H9 (cell line): ENCODE measurements at regions not wholly inside any gene's neighbourhood (a gene's known extent, or its start where the extent isn't known, plus 50 kb on each side); places are given as distances from the start of the nearest gene placed in this dataset.

Experiments used
- DNase-seq: peaks from one replicate; pipeline ENCODE4 v3.0.0-alpha.2; 2017
- H2AFZ ChIP-seq: one replicate; pipeline ENCODE4 v1.6.1; 2013; ENCODE audit warnings: mild to moderate bottlenecking, low read length, control low read depth, moderate library complexity
- H2AK5ac ChIP-seq: 2 replicates; pipeline ENCODE4 v1.6.1; 2013; ENCODE audit warnings: low read length, control low read depth, mixed read lengths; ENCODE audit not compliant: insufficient read length
- H2BK120ac ChIP-seq: one replicate; pipeline ENCODE4 v1.6.1; 2013; ENCODE audit warnings: low read depth, mild to moderate bottlenecking, low read length, control low read depth, inconsistent platforms; ENCODE audit not compliant: poor library complexity, severe bottlenecking
- H2BK12ac ChIP-seq: 2 replicates; pipeline ENCODE4 v1.6.1; 2013; ENCODE audit warnings: low read length, control low read depth, mixed read lengths, low read depth; ENCODE audit not compliant: insufficient read length
- H2BK15ac ChIP-seq: 2 replicates; pipeline ENCODE4 v1.6.1; 2013; ENCODE audit warnings: low read depth, low read length, control low read depth
- H2BK20ac ChIP-seq: one replicate; pipeline ENCODE4 v1.6.1; 2013; ENCODE audit warnings: low read depth, mild to moderate bottlenecking, low read length, control low read depth, inconsistent platforms; ENCODE audit not compliant: poor library complexity, severe bottlenecking
- H2BK5ac ChIP-seq: 2 replicates; pipeline ENCODE4 v1.6.1; 2013; ENCODE audit warnings: low read length, control low read depth, mixed read lengths; ENCODE audit not compliant: insufficient read length
- H3K14ac ChIP-seq: 2 replicates; pipeline ENCODE4 v1.6.1; 2013; ENCODE audit warnings: low read length, control low read depth; ENCODE audit not compliant: insufficient read depth
- H3K18ac ChIP-seq: 2 replicates; pipeline ENCODE4 v1.6.1; 2013; ENCODE audit warnings: low read depth, mild to moderate bottlenecking, mixed read lengths, low read length, control low read depth; ENCODE audit not compliant: insufficient read length
- H3K23ac ChIP-seq: 2 replicates; pipeline ENCODE4 v1.6.1; 2013; ENCODE audit warnings: low read length, control low read depth, mixed read lengths, low read depth; ENCODE audit not compliant: insufficient read length
- H3K23me2 ChIP-seq: 2 replicates; pipeline ENCODE4 v1.6.1; 2013; ENCODE audit warnings: low read depth, mild to moderate bottlenecking, mixed read lengths, low read length, control low read depth; ENCODE audit not compliant: insufficient read length, poor library complexity, severe bottlenecking
- H3K27ac ChIP-seq: 2 replicates; pipeline ENCODE4 v1.5.1; 2013; ENCODE audit warnings: low read length, control low read depth, mixed read lengths, low read depth; ENCODE audit not compliant: insufficient read length
- H3K27me3 ChIP-seq: 2 replicates; pipeline ENCODE4 v1.6.1; 2013; ENCODE audit warnings: low read length, control low read depth, inconsistent platforms; ENCODE audit not compliant: insufficient read depth
- H3K4ac ChIP-seq: 2 replicates; pipeline ENCODE4 v1.6.1; 2013; ENCODE audit warnings: low read depth, mild to moderate bottlenecking, control low read depth, inconsistent platforms, low read length, moderate library complexity
- H3K4me1 ChIP-seq: 2 replicates; pipeline ENCODE4 v1.6.1; 2013; ENCODE audit warnings: low read length, control low read depth, inconsistent platforms; ENCODE audit not compliant: insufficient read depth
- H3K4me2 ChIP-seq: 2 replicates; pipeline ENCODE4 v1.6.1; 2013; ENCODE audit warnings: low read length, control low read depth, mixed read lengths; ENCODE audit not compliant: insufficient read length, insufficient read depth
- H3K56ac ChIP-seq: 2 replicates; pipeline ENCODE4 v1.6.1; 2013; ENCODE audit warnings: low read depth, mild to moderate bottlenecking, mixed read lengths, low read length, control low read depth; ENCODE audit not compliant: insufficient read length
- H3K79me1 ChIP-seq: 2 replicates; pipeline ENCODE4 v1.6.1; 2013; ENCODE audit warnings: low read depth, mild to moderate bottlenecking, moderate library complexity, low read length, control low read depth, inconsistent platforms; ENCODE audit not compliant: insufficient read depth, poor library complexity, severe bottlenecking
- H3K79me2 ChIP-seq: 2 replicates; pipeline ENCODE4 v1.6.1; 2013; ENCODE audit warnings: low read length, control low read depth, inconsistent platforms; ENCODE audit not compliant: insufficient read depth
- H3K9ac ChIP-seq: 2 replicates; pipeline ENCODE4 v1.6.1; 2013; ENCODE audit warnings: low read length, control low read depth, mixed read lengths; ENCODE audit not compliant: insufficient read length; ENCODE audit errors: extremely low read depth
- H3K9me3 ChIP-seq: one replicate; pipeline ENCODE4 v1.6.1; 2013; ENCODE audit warnings: low read depth, low read length, inconsistent platforms; ENCODE audit not compliant: control insufficient read depth
- H3T11ph ChIP-seq: one replicate; pipeline ENCODE4 v1.6.1; 2013; ENCODE audit warnings: mild to moderate bottlenecking, low read length, control low read depth, inconsistent platforms
- H4K20me1 ChIP-seq: one replicate; pipeline ENCODE4 v1.6.1; 2013; ENCODE audit not compliant: control insufficient read depth, insufficient read length, insufficient read depth
- H4K5ac ChIP-seq: 2 replicates; pipeline ENCODE4 v1.6.1; 2013; ENCODE audit warnings: low read depth, mild to moderate bottlenecking, mixed read lengths, low read length, control low read depth; ENCODE audit not compliant: insufficient read length
- H4K8ac ChIP-seq: replicated peaks from 2 replicates; pipeline ENCODE4 v1.6.1; 2013; ENCODE audit warnings: low read length, control low read depth, mixed read lengths, low read depth; ENCODE audit not compliant: insufficient read length
- H4K91ac ChIP-seq: 2 replicates; pipeline ENCODE4 v1.6.1; 2013; ENCODE audit warnings: low read depth, mild to moderate bottlenecking, moderate library complexity, mixed read lengths, low read length, control low read depth; ENCODE audit not compliant: insufficient read length
- H3K27ac Mint-ChIP-seq, 3 experiments: 2 replicates in 2 of 3; 3 replicates in 1 of 3; pipeline ENCODE4 v1.8.0; 2020 to 2021; ENCODE audit warnings: mixed read lengths in 3 of 3, mild to moderate bottlenecking in 1 of 3, moderate library complexity in 1 of 3
- H3K27me3 Mint-ChIP-seq: 2 replicates; pipeline ENCODE4 v1.8.0; 2021; ENCODE audit warnings: low read depth, mild to moderate bottlenecking, moderate library complexity, mixed read lengths
- H3K36me3 Mint-ChIP-seq, 3 experiments: 2 replicates in 2 of 3; 3 replicates in 1 of 3; pipeline ENCODE4 v1.8.0; 2020 to 2021; ENCODE audit warnings: low read depth in 3 of 3, mixed read lengths in 3 of 3; ENCODE audit not compliant: insufficient read depth in 1 of 3
- H3K4me1 Mint-ChIP-seq, 2 experiments: 2 replicates each; pipeline ENCODE4 v1.8.0; 2020; ENCODE audit warnings: mixed read lengths in 2 of 2
- H3K4me3 Mint-ChIP-seq, 2 experiments: 2 replicates in 1 of 2; 3 replicates in 1 of 2; pipeline ENCODE4 v1.8.0; 2020 to 2021; ENCODE audit warnings: mild to moderate bottlenecking in 2 of 2, mixed read lengths in 2 of 2, moderate library complexity in 1 of 2
- H3K9me3 Mint-ChIP-seq, 2 experiments: 2 replicates in 1 of 2; 3 replicates in 1 of 2; pipeline ENCODE4 v1.8.0; 2020; ENCODE audit warnings: mild to moderate bottlenecking in 2 of 2, mixed read lengths in 2 of 2, moderate library complexity in 1 of 2
- WGBS: extraction: QIAGEN DNeasy Blood & Tissue Kit; methylation state at CpG from one replicate; pipeline ENCODE4 v1.1.7; 2013; ENCODE audit warnings: missing lambda C conversion rate, low lambda C conversion rate, mixed read lengths; ENCODE audit not compliant: insufficient read length; ENCODE audit errors: extremely low coverage; 5-methylcytosine and 5-hydroxymethylcytosine counted together
- TF ChIP-seq, protein P1 (sequence below): fragments of 200-600 bp; sonication (generic); conservative IDR thresholded peaks from 3 replicates; pipeline ENCODE4 v1.8.0; 2021; ENCODE audit warnings: antibody characterized with exemption, mild to moderate bottlenecking

- H2BK20ac ChIP-seq = no peak overlapping the region
- H4K5ac ChIP-seq = no peak overlapping the region
- no peaks in the 10 kb centered on the region for H3K79me1 ChIP-seq
- H3K27me3 Mint-ChIP-seq = no peaks in the 10 kb centered on the region
- WGBS = no CpG with 5 or more reads among the region's 5 CpGs
- no peak overlapping the region for H3K14ac ChIP-seq
- no peaks in the 10 kb centered on the region for H3K9me3 ChIP-seq
- H3K4me1 ChIP-seq = peaks cover 17% of the 10 kb centered on the region
- H4K8ac ChIP-seq = no peak overlapping the region
- H2AK5ac ChIP-seq = no peak overlapping the region
- H3K56ac ChIP-seq = no peak overlapping the region
- H3K9ac ChIP-seq = no peak overlapping the region
- peaks cover 5 to 26% (median 13%) of the 10 kb centered on the region in 3 experiments; a peak in 6 of 7 replicates for H3K36me3 Mint-ChIP-seq
- H3K4me3 Mint-ChIP-seq = peak overlapping the region; percentile 7 to 27; a peak in 4 of 5 replicates
- peaks cover 56 to 62% of the 10 kb centered on the region in 2 experiments for H3K4me1 Mint-ChIP-seq
- no peaks in the 10 kb centered on the region for H3K79me2 ChIP-seq
- peaks cover 4 to 8% of the 10 kb centered on the region in 2 experiments for H3K9me3 Mint-ChIP-seq
- H3K4ac ChIP-seq = no peak overlapping the region
- H3K27me3 ChIP-seq = no peaks in the 10 kb centered on the region
- H3K23me2 ChIP-seq = peaks cover 3% of the 10 kb centered on the region
- H3K27ac Mint-ChIP-seq = peak overlapping the region; percentile 82 to 99 (median 92)
- H2BK12ac ChIP-seq = no peak overlapping the region
- H2AFZ ChIP-seq = no peak overlapping the region
- H2BK15ac ChIP-seq = no peak overlapping the region
- TF ChIP-seq, protein P1, sequence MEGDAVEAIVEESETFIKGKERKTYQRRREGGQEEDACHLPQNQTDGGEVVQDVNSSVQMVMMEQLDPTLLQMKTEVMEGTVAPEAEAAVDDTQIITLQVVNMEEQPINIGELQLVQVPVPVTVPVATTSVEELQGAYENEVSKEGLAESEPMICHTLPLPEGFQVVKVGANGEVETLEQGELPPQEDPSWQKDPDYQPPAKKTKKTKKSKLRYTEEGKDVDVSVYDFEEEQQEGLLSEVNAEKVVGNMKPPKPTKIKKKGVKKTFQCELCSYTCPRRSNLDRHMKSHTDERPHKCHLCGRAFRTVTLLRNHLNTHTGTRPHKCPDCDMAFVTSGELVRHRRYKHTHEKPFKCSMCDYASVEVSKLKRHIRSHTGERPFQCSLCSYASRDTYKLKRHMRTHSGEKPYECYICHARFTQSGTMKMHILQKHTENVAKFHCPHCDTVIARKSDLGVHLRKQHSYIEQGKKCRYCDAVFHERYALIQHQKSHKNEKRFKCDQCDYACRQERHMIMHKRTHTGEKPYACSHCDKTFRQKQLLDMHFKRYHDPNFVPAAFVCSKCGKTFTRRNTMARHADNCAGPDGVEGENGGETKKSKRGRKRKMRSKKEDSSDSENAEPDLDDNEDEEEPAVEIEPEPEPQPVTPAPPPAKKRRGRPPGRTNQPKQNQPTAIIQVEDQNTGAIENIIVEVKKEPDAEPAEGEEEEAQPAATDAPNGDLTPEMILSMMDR = no peak
- H2BK5ac ChIP-seq = no peak overlapping the region
- peak overlapping the region; percentile 44 for H3K4me2 ChIP-seq
- H3T11ph ChIP-seq = no peak overlapping the region
- H4K20me1 ChIP-seq = no peaks in the 10 kb centered on the region
- H3K23ac ChIP-seq = no peak overlapping the region
- peak overlapping the region; percentile 81 for H3K27ac ChIP-seq
- H3K18ac ChIP-seq = no peak overlapping the region
- H2BK120ac ChIP-seq = peak overlapping the region; percentile 30
- DNase-seq = no peak
- no peak overlapping the region for H4K91ac ChIP-seq
Observed at GRCh38 chr2:122515731-122516290, 760.4 kb downstream of the TSN start.
